ENCODE measurements at regions not wholly inside any gene's neighbourhood (a gene's known extent, or its start where the extent isn't known, plus 50 kb on each side); places are given as distances from the start of the nearest gene placed in this dataset.

GRCh38 chr3:168612671-168613070 lies 516.9 kb upstream of the GOLIM4 start:
- no peak for DNase-seq (ENCODE audit: low read depth)
- H3K4me3 ChIP-seq (ENCODE audit: low read depth, low read length) = no peak overlapping the region
- no peak for TF ChIP-seq CTCF (IDR thresholded peaks at IDR 0.05; ENCODE audit: insufficient read depth, low read depth, low read length)

- H3K4me3 ChIP-seq (ENCODE audit: low read depth, low read length) = no peak overlapping the region
- no peak for TF ChIP-seq CTCF (IDR thresholded peaks at IDR 0.05; ENCODE audit: insufficient read depth, low read depth, low read length)
- DNase-seq (ENCODE audit: low read depth) = no peak
Observed at GRCh38 chr3:168611826-168612225, 516.1 kb upstream of the GOLIM4 start.

GRCh38 chr3:168608926-168609325 lies 513.2 kb upstream of the GOLIM4 start:
- H3K4me3 ChIP-seq (ENCODE audit: low read depth, low read length) = no peak overlapping the region
- no peak for DNase-seq (ENCODE audit: low read depth)
- no peak for TF ChIP-seq CTCF (IDR thresholded peaks at IDR 0.05; ENCODE audit: insufficient read depth, low read depth, low read length)

GRCh38 chr3:168604767-168605166 lies 509.0 kb upstream of the GOLIM4 start:
- no peak overlapping the region for H3K4me3 ChIP-seq (ENCODE audit: low read depth, low read length)
- no peak for DNase-seq (ENCODE audit: low read depth)
- no peak for TF ChIP-seq CTCF (IDR thresholded peaks at IDR 0.05; ENCODE audit: insufficient read depth, low read depth, low read length)

GRCh38 chr3:168598250-168598649 lies 502.5 kb upstream of the GOLIM4 start:
- no peak for DNase-seq (ENCODE audit: low read depth)
- H3K4me3 ChIP-seq (ENCODE audit: low read depth, low read length) = no peak overlapping the region
- no peak for TF ChIP-seq CTCF (IDR thresholded peaks at IDR 0.05; ENCODE audit: insufficient read depth, low read depth, low read length)

- no peak for DNase-seq (ENCODE audit: low read depth)
- H3K4me3 ChIP-seq (ENCODE audit: low read depth, low read length) = no peak overlapping the region
- TF ChIP-seq CTCF (IDR thresholded peaks at IDR 0.05; ENCODE audit: insufficient read depth, low read depth, low read length) = no peak
Observed at GRCh38 chr3:168596175-168596823, 500.6 kb upstream of the GOLIM4 start.

- H3K4me3 ChIP-seq (ENCODE audit: low read depth, low read length) = no peak overlapping the region
- no peak for DNase-seq (ENCODE audit: low read depth)
- TF ChIP-seq CTCF (IDR thresholded peaks at IDR 0.05; ENCODE audit: insufficient read depth, low read depth, low read length) = no peak
Observed at GRCh38 chr3:168591587-168591986, 495.9 kb upstream of the GOLIM4 start.

Data from fibroblast of villous mesenchyme (primary cell).